ENCODE measurements at regions not wholly inside any gene's neighbourhood (a gene's known extent, or its start where the extent isn't known, plus 50 kb on each side); places are given as distances from the start of the nearest gene placed in this dataset.

DNA sequence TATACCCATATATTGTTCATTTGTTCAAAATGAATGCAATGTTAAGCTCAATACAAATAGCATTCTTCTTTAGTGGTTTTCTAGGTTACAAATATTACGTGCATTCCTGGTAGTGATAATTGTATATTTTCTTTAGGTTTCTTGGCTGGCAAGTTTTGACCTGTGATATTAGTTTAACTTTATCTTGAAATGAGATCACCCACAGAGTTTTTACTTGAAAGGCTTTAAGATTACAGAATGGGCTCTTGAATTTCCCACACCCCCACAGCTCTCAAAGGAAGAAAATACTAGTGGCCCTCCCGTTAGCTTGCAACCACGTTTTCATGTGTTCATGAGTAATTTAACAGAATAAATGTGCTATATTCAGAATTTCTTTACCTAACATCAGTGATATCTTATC is 1315.5 kb upstream of the GJE1 start:
- TF ChIP-seq, protein P1, sequence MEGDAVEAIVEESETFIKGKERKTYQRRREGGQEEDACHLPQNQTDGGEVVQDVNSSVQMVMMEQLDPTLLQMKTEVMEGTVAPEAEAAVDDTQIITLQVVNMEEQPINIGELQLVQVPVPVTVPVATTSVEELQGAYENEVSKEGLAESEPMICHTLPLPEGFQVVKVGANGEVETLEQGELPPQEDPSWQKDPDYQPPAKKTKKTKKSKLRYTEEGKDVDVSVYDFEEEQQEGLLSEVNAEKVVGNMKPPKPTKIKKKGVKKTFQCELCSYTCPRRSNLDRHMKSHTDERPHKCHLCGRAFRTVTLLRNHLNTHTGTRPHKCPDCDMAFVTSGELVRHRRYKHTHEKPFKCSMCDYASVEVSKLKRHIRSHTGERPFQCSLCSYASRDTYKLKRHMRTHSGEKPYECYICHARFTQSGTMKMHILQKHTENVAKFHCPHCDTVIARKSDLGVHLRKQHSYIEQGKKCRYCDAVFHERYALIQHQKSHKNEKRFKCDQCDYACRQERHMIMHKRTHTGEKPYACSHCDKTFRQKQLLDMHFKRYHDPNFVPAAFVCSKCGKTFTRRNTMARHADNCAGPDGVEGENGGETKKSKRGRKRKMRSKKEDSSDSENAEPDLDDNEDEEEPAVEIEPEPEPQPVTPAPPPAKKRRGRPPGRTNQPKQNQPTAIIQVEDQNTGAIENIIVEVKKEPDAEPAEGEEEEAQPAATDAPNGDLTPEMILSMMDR (IDR thresholded peaks at IDR 0.05; ENCODE audit: low read length) = no peak
- TF ChIP-seq EZH2 (IDR thresholded peaks at IDR 0.05; ENCODE audit: borderline replicate concordance, low read length) = no peak
